PC-3 (cell line): ENCODE measurements at regions not wholly inside any gene's neighbourhood (a gene's known extent, or its start where the extent isn't known, plus 50 kb on each side); places are given as distances from the start of the nearest gene placed in this dataset.
"Not testable (repeated sequence)": the region's sequence is repeated elsewhere in the genome, so short reads cannot be mapped to it uniquely, and the experiment has no call there.

Source experiments
- ATAC-seq: fragments of 200-7000 bp; cut with Tn5 transposase; 2 replicates; pipeline ENCODE4 v1.9.1; 2020; ENCODE audit warnings: mild to moderate bottlenecking, moderate library complexity
- BruUV-seq: library from RNA; stranded (reverse); fragments of 400-500 nt; replicated peaks from 2 replicates; lab custom pipeline; 2021; lab: Mats Ljungman, UMichigan
- CTCF ChIA-PET: fragments of 300-600 bp; sonication (Branson Sonifier 250); formaldehyde crosslinking; loops from one replicate; lab custom pipeline; 2022; ENCODE audit warnings: antibody characterized with exemption; lab: Charles Lee
- POLR2A ChIA-PET: fragments of 300-600 bp; sonication (Branson Sonifier 250); formaldehyde crosslinking; loops from one replicate; lab custom pipeline; 2022; ENCODE audit warnings: antibody characterized with exemption; ENCODE audit not compliant: unreplicated experiment; lab: Charles Lee
- DNase-seq: peaks from one replicate; pipeline ENCODE4 v3.0.0-alpha.2; 2015
- H2AFZ ChIP-seq: fragments of 300-600 bp; sonication (generic); 2 replicates; pipeline ENCODE4 v1.6.0; 2016; ENCODE audit warnings: antibody characterized with exemption, low read length
- H3F3A ChIP-seq: fragments of 300-600 bp; sonication (generic); one replicate; pipeline ENCODE4 v1.6.0; 2017; ENCODE audit warnings: antibody characterized with exemption, low read length, control low read depth, mild to moderate bottlenecking; ENCODE audit not compliant: unreplicated experiment
- H3K27ac ChIP-seq: fragments of 300-600 bp; sonication (generic); 2 replicates; pipeline ENCODE4 v1.5.1; 2016; ENCODE audit warnings: mild to moderate bottlenecking, low read length
- H3K27me3 ChIP-seq: fragments of 300-600 bp; sonication (generic); 2 replicates; pipeline ENCODE4 v1.6.1; 2016; ENCODE audit warnings: low read length, mixed read lengths
- H3K36me3 ChIP-seq: fragments of 300-600 bp; sonication (generic); 2 replicates; pipeline ENCODE4 v1.6.1; 2016; ENCODE audit warnings: low read depth, mixed run types, low read length, mixed read lengths
- H3K4me1 ChIP-seq: fragments of 300-600 bp; sonication (generic); 2 replicates; pipeline ENCODE4 v1.5.1; 2016; ENCODE audit warnings: low read length; ENCODE audit not compliant: insufficient read depth
- H3K4me2 ChIP-seq: fragments of 300-600 bp; sonication (generic); 2 replicates; pipeline ENCODE4 v1.6.0; 2016; ENCODE audit warnings: low read length
- H3K4me3 ChIP-seq: fragments of 300-600 bp; sonication (generic); 2 replicates; pipeline ENCODE4 v1.5.1; 2016; ENCODE audit warnings: mild to moderate bottlenecking, low read length, mixed read lengths
- H3K79me2 ChIP-seq: fragments of 300-600 bp; sonication (generic); 2 replicates; pipeline ENCODE4 v1.6.1; 2017; ENCODE audit warnings: low read length, mixed read lengths
- H3K9ac ChIP-seq: fragments of 300-600 bp; sonication (generic); 2 replicates; pipeline ENCODE4 v1.6.0; 2016; ENCODE audit warnings: mild to moderate bottlenecking, low read length
- H3K9me2 ChIP-seq: fragments of 300-600 bp; sonication (generic); replicated peaks from 2 replicates; pipeline ENCODE4 v1.6.1; 2016; ENCODE audit warnings: mixed run types, low read length, mixed read lengths
- H3K9me3 ChIP-seq: fragments of 300-600 bp; sonication (generic); 2 replicates; pipeline ENCODE4 v1.6.1; 2016; ENCODE audit warnings: low read length, mixed read lengths
- H4K20me1 ChIP-seq: fragments of 300-600 bp; sonication (generic); 2 replicates; pipeline ENCODE4 v1.6.1; 2016; ENCODE audit warnings: low read length, mixed read lengths
- EZH2 ChIP-seq: fragments of 300-600 bp; sonication (generic); IDR thresholded peaks from one replicate; pipeline ENCODE4 v1.6.1; 2017; ENCODE audit warnings: antibody characterized with exemption, mild to moderate bottlenecking, low read length; ENCODE audit not compliant: unreplicated experiment
- EZH2phosphoT487 ChIP-seq: fragments of 300-600 bp; sonication (generic); IDR thresholded peaks from 2 replicates; pipeline ENCODE4 v1.6.1; 2018; ENCODE audit warnings: mild to moderate bottlenecking, antibody characterized with exemption, low read length, borderline replicate concordance
- intact Hi-C: fragments of 100-400 bp; cut with micrococcal nuclease; formaldehyde crosslinking; loops from 2 replicates; pipeline ENCODE4 v1.9.0; 2023
- TF ChIP-seq, protein P1 (sequence below): fragments of 300-600 bp; sonication (generic); conservative IDR thresholded peaks from 2 replicates; pipeline ENCODE4 v1.5.1; 2017; ENCODE audit warnings: antibody characterized with exemption, low read depth, mild to moderate bottlenecking, low read length

DNA sequence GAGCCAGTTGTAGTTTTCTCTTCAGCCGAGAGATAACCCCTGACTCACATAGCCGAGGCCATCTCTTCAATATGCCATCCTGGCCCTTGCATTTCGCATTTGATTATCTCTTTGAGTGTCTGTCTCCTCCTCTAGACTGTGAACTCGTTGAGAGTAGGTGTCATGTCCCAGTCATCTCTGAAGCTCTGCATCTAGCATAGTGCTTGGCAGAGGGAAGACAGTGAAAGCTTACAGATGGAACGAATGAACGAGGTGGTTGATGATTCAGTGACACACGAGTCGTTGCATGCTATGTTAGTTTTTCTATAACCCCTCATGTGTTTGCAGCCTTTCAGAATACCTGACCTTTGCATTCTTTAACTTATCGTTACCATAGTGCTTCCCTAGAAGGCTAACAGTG lies 59.9 kb upstream of the CYRIA start:
- no peak overlapping the region for H3K9ac ChIP-seq
- CTCF ChIA-PET = no interaction called here
- H3K4me2 ChIP-seq = no peak overlapping the region
- H3K9me3 ChIP-seq = no peaks in the 10 kb centered on the region
- H3K79me2 ChIP-seq = no peaks in the 10 kb centered on the region
- H4K20me1 ChIP-seq = no peaks in the 10 kb centered on the region
- H3K27ac ChIP-seq = no peak overlapping the region
- DNase-seq (no peak), ATAC-seq (no peak)
- TF ChIP-seq EZH2 (no peak), EZH2phosphoT487 (no peak)
- TF ChIP-seq, protein P1, sequence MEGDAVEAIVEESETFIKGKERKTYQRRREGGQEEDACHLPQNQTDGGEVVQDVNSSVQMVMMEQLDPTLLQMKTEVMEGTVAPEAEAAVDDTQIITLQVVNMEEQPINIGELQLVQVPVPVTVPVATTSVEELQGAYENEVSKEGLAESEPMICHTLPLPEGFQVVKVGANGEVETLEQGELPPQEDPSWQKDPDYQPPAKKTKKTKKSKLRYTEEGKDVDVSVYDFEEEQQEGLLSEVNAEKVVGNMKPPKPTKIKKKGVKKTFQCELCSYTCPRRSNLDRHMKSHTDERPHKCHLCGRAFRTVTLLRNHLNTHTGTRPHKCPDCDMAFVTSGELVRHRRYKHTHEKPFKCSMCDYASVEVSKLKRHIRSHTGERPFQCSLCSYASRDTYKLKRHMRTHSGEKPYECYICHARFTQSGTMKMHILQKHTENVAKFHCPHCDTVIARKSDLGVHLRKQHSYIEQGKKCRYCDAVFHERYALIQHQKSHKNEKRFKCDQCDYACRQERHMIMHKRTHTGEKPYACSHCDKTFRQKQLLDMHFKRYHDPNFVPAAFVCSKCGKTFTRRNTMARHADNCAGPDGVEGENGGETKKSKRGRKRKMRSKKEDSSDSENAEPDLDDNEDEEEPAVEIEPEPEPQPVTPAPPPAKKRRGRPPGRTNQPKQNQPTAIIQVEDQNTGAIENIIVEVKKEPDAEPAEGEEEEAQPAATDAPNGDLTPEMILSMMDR = no peak
- H3K9me2 ChIP-seq = no peaks in the 10 kb centered on the region
- H2AFZ ChIP-seq = no peak overlapping the region
- H3K4me1 ChIP-seq = no peaks in the 10 kb centered on the region
- POLR2A ChIA-PET = no interaction called here
- H3F3A ChIP-seq = no peaks in the 10 kb centered on the region
- intact Hi-C loops = no loop called here
- no peaks in the 10 kb centered on the region for H3K27me3 ChIP-seq
- BruUV-seq = no TSS peak
- no peak overlapping the region for H3K4me3 ChIP-seq
- H3K36me3 ChIP-seq = no peaks in the 10 kb centered on the region

DNA sequence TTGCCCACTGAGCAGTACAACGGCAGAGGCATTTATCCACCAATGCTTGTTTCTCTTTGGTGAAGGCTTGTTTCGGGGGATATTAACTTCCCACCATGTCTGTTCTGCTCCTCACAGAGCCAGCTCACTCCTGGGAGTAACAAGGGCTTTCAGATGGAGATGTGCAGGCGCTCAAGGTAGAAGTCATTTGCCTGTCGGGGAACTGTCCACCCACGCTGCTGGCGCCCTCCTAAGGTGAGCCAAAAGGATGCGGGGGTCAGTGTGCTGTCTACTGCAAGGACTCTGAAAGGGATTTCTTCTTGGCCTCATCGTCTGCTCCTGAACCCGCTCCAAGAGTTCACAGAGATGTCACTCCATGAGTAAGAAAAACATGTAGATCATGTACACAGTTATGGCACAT lies 57.0 kb upstream of the CYRIA start:
- H3K27me3 ChIP-seq = no peaks in the 10 kb centered on the region
- BruUV-seq = no TSS peak
- H3K9me2 ChIP-seq = no peaks in the 10 kb centered on the region
- H3F3A ChIP-seq = no peaks in the 10 kb centered on the region
- H3K4me3 ChIP-seq = no peak overlapping the region
- no peak for DNase-seq
- no peak for ATAC-seq
- no peaks in the 10 kb centered on the region for H3K4me1 ChIP-seq
- H3K27ac ChIP-seq = no peak overlapping the region
- no peak overlapping the region for H2AFZ ChIP-seq
- H4K20me1 ChIP-seq = no peaks in the 10 kb centered on the region
- intact Hi-C loops = no loop called here
- no peaks in the 10 kb centered on the region for H3K36me3 ChIP-seq
- ChIA-PET POLR2A (no interaction called here), CTCF (no interaction called here)
- no peak overlapping the region for H3K4me2 ChIP-seq
- H3K9me3 ChIP-seq = no peaks in the 10 kb centered on the region
- no peak overlapping the region for H3K9ac ChIP-seq
- no peaks in the 10 kb centered on the region for H3K79me2 ChIP-seq
- TF ChIP-seq EZH2phosphoT487 (no peak), EZH2 (no peak)
- TF ChIP-seq, protein P1 = no peak

DNA sequence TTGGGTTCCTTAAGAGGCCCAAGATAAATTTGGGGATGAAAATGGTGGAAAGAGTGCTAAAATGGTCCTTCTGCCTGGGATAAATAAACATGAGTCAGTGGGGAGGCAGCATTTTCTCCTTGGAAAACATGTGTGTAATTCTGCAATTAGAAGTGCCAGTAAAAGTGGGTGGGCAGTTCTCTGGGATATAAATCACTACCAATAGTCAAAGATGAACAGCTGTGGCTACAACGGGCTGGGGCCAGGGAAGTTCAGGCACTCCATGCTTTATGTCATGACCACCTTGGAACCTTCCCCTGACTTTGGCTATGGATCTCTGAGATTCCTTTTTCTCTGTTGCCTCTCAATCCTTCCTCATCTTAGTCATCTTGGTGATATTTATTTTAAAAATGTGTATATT lies 56.5 kb upstream of the CYRIA start:
- Histone ChIP-seq H3K4me2 (no peak overlapping the region), H3K79me2 (no peaks in the 10 kb centered on the region), H3K9me2 (no peaks in the 10 kb centered on the region), H3K36me3 (no peaks in the 10 kb centered on the region), H3K4me3 (no peak overlapping the region), H3K4me1 (no peaks in the 10 kb centered on the region), H2AFZ (no peak overlapping the region), H3K27me3 (no peaks in the 10 kb centered on the region), H3K9ac (no peak overlapping the region), H3K27ac (no peak overlapping the region), H4K20me1 (no peaks in the 10 kb centered on the region), H3F3A (no peaks in the 10 kb centered on the region), H3K9me3 (no peaks in the 10 kb centered on the region)
- ChIA-PET CTCF (no interaction called here), POLR2A (no interaction called here)
- BruUV-seq = no TSS peak
- no peak for ATAC-seq
- intact Hi-C loops = no loop called here
- no peak for DNase-seq
- TF ChIP-seq EZH2phosphoT487 (no peak), EZH2 (no peak)
- TF ChIP-seq, protein P1 = no peak

DNA sequence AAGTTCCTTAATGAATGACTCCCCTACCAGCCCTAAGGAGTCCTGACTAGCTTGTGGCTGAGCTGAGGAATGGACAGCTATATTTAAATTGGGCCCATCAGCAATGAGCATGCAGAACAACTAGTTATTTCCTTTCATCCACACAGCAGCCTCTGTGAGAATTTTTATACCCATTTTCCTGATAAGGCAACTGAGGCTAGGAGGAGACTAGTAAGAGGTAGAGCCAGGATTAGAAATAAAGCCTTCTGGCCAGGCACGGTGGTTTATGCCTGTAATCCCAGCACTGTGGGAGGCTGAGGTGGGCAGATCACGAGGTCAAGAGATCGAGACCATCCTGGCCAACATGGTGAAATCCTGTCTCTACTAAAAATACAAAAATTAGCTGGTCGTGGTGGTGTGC lies 55.9 kb upstream of the CYRIA start:
- POLR2A ChIA-PET, H3F3A ChIP-seq, ATAC-seq, H2AFZ ChIP-seq, H3K9me2 ChIP-seq, H3K9ac ChIP-seq, H3K4me3 ChIP-seq, H3K4me1 ChIP-seq, BruUV-seq, CTCF ChIA-PET, DNase-seq, H3K4me2 ChIP-seq, H3K27me3 ChIP-seq, H3K9me3 ChIP-seq, H4K20me1 ChIP-seq, H3K27ac ChIP-seq, intact Hi-C loops, H3K79me2 ChIP-seq, H3K36me3 ChIP-seq: not testable (repeated sequence)

DNA sequence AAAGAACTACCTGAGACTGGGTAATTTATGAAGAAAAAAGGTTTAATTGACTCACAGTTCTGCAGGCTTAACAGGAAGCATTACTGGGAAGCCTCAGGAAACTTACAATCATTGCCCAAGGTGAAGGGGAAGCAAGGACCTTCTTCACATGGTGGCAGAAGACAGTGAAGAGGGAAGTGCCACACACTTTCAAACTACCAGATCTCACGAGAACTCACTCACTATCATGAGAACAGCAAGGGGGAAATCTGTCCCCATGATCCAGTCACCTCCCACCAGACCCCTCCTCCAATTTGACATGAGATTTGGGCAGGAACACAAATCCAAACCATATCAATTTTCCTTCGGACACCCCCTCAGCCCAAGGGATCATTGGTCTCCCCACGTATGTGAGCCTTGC lies 55.1 kb upstream of the CYRIA start:
- H3K36me3 ChIP-seq = not testable (repeated sequence)

More for the DNA sequence above, 55.1 kb upstream of the CYRIA start:
- BruUV-seq, CTCF ChIA-PET, DNase-seq, intact Hi-C loops, POLR2A ChIA-PET, H3K4me2 ChIP-seq, H3K27me3 ChIP-seq, H3F3A ChIP-seq, H3K79me2 ChIP-seq, H3K9me3 ChIP-seq, H3K9ac ChIP-seq, H3K27ac ChIP-seq, H3K4me3 ChIP-seq, H3K9me2 ChIP-seq, H4K20me1 ChIP-seq, H3K4me1 ChIP-seq, ATAC-seq, H2AFZ ChIP-seq: not testable (repeated sequence)
